ENCODE measurements at regions not wholly inside any gene's neighbourhood (a gene's known extent, or its start where the extent isn't known, plus 50 kb on each side); places are given as distances from the start of the nearest gene placed in this dataset.
"Not testable (repeated sequence)": the region's sequence is repeated elsewhere in the genome, so short reads cannot be mapped to it uniquely, and the experiment has no call there.

DNA sequence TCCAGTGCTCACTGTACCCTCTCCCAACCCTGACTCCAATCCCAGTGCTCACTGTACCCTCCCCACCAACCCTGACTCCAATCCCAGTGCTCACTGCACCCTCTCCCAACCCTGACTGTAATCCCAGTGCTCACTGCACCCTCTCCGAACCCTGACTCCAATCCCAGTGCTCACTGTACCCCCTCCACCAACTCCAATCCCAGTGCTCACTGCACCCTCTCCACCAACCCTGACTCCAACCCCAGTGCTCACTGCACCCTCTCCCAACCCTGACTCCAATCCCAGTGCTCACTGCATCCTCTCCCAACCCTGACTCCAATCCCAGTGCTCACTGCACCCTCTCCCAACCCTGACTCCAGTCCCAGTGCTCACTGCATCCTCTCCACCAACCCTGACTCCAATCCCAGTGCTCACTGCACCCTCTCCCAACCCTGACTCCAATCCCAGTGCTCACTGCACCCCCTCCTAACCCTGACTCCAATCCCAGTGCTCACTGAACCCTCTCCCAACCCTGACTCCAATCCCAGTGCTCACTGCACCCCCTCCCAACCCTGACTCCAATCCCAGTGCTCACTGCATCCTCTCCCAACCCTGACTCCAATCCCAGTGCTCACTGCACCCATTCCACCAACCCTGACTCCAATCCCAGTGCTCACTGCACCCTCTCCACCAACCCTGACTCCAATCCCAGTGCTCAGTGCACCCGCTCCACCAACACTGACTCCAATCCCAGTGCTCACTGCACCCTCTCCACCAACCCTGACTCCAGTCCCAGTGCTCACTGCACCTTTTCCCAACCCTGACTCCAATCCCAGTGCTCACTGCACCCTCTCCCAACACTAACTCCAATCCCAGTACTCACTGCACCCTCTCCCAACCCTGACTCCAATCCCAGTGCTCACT is 136.3 kb upstream of the ZNF618 start:
- not testable (repeated sequence) for DNase-seq (ENCODE audit: insufficient read length, low spot score)

DNA sequence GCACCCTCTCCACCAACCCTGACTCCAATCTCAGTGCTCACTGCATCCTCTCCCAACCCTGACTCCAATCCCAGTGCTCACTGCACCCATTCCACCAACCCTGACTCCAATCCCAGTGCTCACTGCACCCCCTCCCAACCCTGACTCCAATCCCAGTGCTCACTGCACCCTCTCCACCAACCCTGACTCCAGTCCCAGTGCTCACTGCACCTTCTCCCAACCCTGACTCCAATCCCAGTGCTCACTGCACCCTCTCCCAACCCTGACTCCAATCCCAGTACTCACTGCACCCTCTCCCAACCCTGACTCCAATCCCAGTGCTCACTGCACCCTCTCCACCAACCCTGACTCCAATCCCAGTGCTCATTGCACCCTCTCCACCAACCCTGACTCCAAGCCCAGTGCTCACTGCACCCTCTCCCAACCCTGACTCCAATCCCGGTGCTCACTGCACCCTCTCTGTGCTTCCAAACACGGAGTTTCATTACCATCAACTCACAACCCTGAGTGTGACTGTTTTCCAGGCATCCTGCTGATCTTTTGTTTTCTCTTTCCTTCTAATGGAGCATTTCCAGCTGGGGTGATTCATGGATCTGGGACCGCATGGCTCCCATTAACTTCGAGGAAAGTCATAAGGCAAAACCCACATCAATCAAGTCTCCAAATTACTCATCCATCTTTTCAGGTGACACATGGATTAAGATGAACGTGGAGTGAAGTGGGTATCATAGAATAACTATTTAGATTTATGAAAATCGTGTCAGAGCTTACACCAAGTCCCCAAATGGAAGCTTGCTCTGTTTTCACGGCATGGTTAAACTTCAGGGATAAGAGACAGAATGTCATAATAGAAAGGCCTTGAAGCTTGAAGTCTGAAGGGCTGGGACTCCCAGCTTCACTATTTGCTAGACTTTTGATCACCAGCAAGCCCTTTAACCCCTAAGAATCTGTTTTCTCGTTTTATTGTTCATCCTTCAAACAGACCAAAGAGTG is 135.3 kb upstream of the ZNF618 start:
- DNase-seq (ENCODE audit: insufficient read length, low spot score) = peak; percentile 56
- not testable (repeated sequence) for FAIRE-seq

More for the DNA sequence above, 136.3 kb upstream of the ZNF618 start:
- FAIRE-seq = not testable (repeated sequence)

DNA sequence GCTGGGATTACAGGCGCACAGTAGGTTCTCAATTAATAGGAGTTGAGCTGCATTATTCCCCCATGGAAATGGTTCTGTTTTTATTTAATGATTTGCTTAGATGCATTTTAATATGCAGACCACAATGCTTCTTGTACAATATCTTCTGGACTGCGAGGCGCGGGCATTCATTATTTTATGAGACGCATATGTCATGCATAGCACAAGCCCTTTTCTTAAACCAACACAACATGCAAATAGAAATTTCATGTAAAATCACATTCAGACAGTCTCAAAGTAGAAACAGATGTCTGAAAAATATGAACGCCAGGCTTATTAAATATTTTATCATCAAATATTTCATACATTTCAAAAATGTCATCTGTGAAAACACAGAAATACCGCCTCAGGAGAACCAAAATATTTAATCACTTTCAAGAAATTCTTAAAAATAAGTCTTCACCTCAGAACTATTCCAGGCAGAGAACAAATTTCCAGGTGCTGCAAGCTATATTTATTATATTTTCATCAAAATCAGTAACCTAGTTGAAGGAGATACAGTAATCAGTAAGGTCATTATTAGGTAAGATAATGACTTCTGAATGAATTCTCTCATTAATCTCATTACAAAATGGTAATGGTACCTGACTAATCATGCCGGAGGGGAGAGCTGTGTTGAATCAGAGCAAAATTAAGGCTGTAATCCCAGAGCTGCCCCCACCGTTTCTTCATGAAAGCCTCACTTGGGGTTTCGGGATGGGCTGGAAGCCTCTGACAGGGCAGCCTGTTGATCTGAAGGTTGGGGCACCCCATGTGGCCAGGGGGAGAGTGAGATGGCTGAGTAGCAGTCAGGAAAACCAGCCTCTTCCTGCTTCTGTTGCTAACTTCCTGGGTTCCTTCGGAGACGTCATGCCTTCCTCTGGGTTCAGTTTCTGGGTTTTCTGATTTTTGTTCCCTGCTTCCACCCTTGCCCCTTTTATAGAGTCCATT is 133.9 kb upstream of the ZNF618 start:
- FAIRE-seq = no peak
- no peak for DNase-seq (ENCODE audit: insufficient read length, low spot score)

DNA sequence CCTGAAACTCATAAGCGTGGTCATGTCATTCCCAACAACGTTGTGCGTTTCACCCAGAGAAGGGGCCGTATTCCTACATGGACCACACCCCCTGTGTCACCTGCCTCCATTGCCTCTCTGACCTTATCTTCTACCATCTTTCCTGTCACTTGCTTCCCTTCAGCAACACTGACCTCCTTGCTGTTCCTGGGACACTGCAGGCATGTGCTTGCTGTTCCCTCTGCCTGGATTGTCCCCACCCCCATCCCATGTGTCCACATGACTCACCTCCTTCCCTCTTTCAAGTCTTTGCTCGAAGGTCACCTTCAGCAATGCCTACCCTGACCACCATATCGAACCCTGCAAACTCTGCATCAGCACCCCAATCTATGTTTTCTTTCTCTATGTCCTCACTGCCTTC is 133.2 kb upstream of the ZNF618 start:
- FAIRE-seq (no peak), DNase-seq (ENCODE audit: insufficient read length, low spot score) (no peak)

DNA sequence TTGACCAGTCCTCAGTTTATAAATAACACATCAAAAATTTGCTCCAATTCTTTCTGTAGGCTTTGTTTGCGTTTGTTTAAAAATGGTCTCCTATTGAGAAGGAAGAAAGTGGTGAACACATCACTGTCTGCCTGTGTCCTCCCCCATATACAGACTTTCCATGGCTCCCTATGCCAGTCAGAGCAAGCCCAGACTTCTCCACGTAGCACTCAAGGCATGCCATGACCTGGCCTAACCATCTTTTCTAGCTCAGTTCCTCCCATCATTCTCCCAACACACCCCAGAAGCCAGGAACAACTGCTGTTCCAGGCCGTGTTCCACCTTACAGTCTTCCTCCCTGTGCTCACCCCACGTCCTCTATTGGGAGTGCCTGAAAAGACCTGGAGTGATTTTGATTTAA is 129.6 kb upstream of the ZNF618 start:
- DNase-seq (ENCODE audit: insufficient read length, low spot score) = no peak
- FAIRE-seq = no peak

DNA sequence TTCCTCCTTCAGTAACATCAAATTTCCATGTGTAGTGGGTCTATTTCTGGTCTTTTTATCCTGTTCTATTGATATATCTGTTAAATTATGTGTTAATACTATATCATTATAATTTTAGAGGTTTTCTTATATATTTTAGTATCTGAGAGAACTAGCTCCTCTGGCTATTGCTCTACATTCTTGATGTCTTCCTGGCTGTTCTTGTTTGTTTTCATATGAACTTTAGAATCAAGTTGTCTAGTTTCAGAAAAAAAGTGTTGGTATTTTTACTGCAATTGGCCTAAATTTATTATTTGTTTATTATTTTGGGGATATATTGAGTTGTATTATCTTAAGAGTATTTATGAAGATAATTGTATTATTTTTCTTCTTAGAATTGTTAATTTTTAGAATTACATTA is 128.0 kb upstream of the ZNF618 start:
- DNase-seq (ENCODE audit: insufficient read length, low spot score) = no peak
- FAIRE-seq = no peak

DNA sequence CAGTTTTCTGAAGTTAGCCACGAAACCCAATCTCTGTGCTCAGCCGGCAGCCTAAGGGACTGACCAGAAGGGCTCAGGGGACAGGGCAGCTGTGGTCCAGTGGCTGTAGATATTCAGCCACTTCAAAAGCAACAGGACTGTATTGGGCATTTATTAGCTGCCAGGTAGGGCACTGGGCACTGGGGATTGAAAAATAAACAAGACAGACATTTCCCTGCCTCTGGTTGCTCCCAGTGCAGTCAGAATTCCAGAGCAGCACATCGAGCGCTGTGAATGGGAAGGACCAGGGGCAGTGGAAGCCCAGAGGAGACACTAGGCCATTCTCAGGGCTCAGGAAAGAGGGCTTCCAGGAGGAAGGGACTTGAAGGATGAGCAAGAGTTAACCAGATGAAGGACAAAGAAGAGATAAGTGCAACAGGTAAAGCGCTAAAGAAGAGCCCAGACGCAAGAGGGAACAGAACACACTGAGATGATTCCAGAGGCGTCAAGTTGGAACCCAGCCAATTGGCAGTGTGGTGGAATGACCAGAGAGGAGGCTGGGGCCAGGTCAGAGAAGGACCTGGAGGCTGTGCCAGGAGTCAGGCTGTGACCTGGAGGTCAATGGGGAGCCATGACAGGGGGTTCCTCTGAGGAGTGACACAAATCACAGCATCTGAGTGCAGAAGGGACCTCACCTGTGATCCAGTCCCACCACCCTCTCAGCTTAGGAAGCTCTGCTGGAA is 122.5 kb upstream of the ZNF618 start:
- FAIRE-seq (no peak), DNase-seq (ENCODE audit: insufficient read length, low spot score) (no peak)

DNA sequence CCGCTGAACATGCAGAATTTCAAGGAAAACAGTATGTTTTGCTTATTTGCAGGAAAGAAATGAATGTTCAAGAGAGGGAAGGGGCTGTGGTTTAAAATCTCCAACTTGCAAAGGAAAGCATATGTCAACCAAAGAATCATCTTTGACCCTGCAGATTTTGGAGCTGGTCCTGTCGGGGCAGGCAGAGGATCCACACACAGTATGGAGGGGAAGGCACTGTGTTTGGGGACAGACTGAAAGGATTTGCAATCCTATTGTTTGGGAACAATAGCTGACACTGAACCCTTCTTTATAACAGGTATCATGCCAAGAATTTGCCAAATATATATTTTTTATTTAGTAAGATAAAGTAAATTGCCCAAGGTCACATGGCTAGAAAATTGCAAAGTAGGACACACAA is 121.4 kb upstream of the ZNF618 start:
- FAIRE-seq (no peak), DNase-seq (ENCODE audit: insufficient read length, low spot score) (no peak)

DNA sequence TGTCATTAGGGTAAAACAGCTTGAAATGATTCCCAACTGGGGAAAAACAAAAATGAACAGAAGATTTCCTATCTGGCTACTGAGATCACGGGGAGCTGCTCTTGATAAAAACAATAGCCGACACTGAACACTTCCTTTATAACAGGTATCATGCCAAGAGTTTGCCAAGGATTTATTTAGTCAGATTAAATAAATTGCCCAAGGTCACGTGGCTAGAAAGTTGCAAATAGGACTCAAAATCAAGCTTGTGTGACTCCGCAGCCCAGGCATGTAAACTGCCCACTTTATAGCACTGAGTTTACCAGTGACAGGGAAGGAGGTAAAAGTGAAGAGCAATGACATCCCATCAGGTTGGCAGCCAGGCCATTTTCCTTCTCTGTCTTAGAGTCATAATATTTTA is 120.7 kb upstream of the ZNF618 start:
- FAIRE-seq = no peak

DNA sequence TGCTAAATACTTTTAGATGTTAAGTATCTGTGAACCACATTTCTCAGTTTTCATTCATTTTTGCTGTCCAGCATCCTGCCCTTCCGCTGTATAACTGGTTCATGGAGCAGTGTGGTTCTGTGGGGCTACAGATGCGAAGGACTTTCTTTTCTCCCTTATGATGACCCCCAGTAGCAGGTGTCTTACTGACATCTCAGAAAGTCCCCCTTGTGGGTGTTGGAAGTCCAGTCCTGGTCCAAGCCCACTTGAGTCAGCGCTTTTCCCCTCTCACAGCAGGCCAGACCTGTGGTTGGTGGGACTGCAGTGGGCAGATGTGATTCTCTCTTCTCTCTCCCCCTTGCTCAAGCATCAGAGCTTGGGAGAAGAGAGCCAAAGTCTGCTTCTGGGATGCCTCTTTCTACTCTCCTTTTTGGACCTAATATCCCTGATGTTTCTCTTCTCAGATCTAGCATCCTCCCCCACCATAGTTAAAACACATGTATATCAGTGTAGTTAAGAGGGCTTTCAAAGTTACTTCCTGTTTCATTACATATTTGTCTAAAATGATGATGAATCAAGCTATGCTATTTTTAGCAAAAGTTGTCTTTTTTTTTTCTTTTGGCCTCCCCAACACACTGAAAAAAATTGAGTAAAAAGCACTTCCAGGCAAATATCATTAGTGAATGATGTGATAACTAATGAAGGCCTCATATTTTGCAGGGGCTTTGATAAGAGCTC is 119.5 kb upstream of the ZNF618 start:
- no peak for FAIRE-seq
- no peak for DNase-seq (ENCODE audit: insufficient read length, low spot score)

More for the DNA sequence above, 120.7 kb upstream of the ZNF618 start:
- DNase-seq (ENCODE audit: insufficient read length, low spot score) = no peak

DNA sequence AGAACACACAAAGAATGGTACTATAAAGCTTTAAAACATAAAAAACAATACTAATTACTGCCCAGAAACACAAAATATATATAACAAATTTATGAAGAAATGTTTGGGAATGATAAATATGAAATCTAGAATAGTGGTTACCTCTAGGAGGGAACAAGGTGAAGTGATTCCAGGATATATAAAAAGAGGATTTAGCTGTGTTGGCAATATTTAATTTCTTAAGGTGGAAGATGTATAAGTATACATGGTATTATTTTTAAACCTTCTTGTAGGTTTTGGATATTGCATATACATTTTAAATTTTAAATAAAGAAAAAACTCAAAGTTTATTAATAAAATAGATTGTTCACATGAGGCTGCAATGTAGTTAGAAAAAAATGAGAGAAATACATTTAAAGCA is 112.7 kb upstream of the ZNF618 start:
- no peak for FAIRE-seq
- DNase-seq (ENCODE audit: insufficient read length, low spot score) = no peak

DNA sequence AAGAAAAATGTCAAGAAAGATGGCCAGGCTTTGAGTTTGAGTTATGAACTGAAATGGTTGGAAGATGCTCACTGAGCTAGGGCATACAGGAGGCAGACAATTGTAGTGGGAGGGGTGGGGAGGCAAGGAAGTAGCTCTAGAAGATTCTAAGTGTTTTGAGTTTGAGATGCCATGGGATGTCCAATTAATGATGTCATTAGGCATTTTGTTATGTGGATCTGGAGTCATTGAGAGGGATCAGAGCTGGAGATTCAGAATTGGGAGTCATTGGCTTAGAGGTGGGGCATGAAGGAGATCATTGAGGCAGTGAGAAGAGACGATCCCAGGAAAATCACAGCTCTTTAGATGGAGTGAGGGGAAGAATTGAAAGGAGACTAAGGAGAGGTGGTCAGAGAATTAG is 111.5 kb upstream of the ZNF618 start:
- no peak for DNase-seq (ENCODE audit: insufficient read length, low spot score)
- FAIRE-seq = no peak

DNA sequence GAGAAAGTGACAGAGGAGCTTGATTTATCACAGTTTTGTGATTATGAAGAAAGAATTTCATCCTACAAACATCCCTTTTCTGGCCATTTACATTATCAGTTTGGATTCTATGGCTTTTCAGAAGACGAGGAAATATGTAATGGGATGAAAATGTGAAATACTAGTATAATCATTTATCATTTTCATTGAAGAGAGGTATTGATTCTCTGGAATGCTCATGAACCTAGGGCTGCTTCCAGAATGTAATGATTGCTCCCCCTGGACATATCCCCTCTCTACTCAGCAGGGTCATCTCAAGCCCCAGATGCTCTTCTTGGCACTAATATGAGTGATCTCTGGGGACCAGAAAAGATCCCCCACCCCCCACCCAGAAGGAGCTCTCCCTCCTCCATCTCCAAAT is 106.7 kb upstream of the ZNF618 start:
- DNase-seq (ENCODE audit: insufficient read length, low spot score) (no peak), FAIRE-seq (no peak)

DNA sequence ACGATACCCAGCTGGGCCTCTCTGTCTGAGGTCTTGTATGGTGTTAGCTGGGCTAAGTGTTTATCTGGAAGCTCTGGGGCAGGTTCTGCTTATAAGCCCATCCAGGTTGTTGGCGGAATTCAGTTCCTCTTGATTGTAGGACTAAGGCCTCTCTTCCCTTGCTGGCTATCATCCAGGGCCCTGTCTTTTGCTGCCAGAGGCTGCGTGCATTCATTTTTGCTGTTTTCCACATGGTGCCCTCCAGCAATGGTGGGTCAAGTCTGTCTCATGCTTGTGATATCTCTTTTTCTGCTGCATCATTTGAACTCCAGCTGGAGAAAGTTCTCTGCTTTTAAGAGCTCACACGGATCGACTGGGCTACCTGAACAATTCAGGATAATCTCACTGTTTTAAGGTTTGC is 105.7 kb upstream of the ZNF618 start:
- FAIRE-seq = no peak
- no peak for DNase-seq (ENCODE audit: insufficient read length, low spot score)

DNA sequence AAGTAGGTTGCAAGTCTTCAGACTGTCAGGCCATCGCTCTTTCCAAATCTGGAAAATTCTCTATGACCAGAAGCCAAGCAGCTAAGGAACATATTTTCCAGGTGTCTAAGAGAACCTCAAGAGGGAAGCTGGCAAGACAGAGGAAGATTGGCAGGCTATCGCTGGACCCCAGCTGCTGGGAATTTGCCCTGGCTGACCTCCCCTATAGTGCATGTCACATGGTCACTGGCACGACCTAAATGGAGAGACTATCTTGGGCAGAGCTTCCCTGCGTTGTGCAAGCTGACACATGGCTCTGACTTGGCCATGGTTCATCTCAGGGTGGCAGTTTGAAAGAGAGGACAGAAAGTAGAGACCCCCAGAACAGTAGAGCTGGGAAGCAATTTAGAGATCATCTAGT is 104.9 kb upstream of the ZNF618 start:
- FAIRE-seq (no peak), DNase-seq (ENCODE audit: insufficient read length, low spot score) (no peak)

DNA sequence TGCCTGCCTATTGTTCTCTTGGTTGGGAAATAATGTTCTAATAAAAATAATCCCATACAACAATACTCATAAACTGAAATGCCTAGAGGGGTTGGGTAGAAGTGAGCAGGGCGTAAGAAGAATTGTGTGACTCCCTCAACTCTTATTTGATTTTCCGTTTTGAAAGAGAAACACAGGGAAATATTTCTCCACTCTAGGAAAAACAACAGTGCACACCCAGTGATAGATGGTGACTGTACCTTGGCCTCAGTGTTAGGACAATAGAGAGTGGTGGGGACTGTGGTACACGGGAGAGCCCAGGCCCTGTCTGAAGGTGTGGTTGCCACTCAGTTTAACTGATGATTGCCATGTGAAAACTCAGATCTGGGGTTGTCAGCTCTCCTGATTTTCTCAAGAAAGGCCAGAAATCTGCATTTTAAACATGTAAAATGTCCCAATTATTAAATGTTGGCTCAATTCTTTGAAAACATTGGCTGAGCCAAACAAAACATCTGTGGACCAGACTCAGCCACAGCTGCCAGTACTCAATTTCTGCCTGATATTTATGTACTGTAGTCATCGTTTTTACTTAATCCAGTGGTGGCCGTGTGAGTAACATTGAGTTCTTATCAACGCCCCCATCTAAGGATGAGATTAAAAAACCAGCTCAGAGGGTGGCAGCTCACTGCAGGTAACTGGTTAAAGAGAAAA is 103.8 kb upstream of the ZNF618 start:
- FAIRE-seq (no peak), DNase-seq (ENCODE audit: insufficient read length, low spot score) (no peak)

DNA sequence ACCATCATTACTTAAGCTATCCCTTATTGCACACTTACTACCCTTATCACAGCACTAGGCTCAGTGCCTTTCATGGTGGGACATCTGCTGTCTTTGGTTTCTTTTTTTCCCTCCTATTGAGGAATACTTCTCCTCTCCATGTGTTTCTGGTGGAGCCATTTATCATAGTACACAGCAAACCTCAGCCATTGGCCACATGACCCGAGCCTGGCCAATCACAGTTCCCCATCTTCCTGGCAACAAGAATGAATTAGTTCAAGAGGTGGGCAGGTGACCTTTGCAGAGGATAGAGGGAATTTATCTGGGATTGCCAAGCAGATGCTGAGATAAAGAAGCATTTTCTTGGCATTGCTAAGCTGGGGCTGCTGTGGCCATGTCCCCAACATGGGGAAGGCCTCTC is 101.1 kb upstream of the ZNF618 start:
- DNase-seq (ENCODE audit: insufficient read length, low spot score) (no peak), FAIRE-seq (no peak)

DNA sequence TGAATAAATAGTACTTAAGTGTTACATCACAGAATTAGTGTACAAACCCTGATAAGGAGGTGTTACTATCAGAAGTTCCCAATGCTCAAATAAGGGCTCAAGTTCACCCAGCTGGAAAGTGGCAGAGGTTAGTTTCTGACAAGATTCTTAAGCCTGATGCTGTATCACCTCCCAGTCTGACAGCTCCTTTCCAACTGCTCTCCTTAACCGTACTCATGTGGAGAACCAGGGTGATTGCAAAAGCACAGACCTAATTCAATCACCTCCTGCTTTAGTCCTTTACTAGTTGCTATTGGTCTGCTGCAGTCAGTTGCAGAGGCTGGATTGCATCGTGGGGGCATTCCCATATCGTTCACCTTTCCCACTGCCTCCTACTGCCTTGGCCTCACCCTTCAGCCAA is 100.4 kb upstream of the ZNF618 start:
- FAIRE-seq (no peak), DNase-seq (ENCODE audit: insufficient read length, low spot score) (no peak)
